Mucosa of rectum (tissue), 2 donors: ENCODE measurements at regions not wholly inside any gene's neighbourhood (a gene's known extent, or its start where the extent isn't known, plus 50 kb on each side); places are given as distances from the start of the nearest gene placed in this dataset.

Experiments
- H3K27ac ChIP-seq, 2 donors: one replicate each; pipeline ENCODE4 v1.7.0; 2013; ENCODE audit warnings: inconsistent platforms in 2 of 2, low read depth in 2 of 2, low read length in 2 of 2
- H3K27me3 ChIP-seq, 2 donors: one replicate each; pipeline ENCODE4 v1.7.0; 2013; ENCODE audit warnings: low read length in 2 of 2; ENCODE audit not compliant: control insufficient read depth in 2 of 2, insufficient read depth in 2 of 2
- H3K36me3 ChIP-seq, 2 donors: one replicate each; pipeline ENCODE4 v1.7.0; 2013; ENCODE audit warnings: low read length in 2 of 2; ENCODE audit not compliant: control insufficient read depth in 2 of 2, insufficient read depth in 2 of 2
- H3K4me1 ChIP-seq, 2 donors: one replicate each; pipeline ENCODE4 v1.7.0; 2013; ENCODE audit warnings: low read length in 2 of 2, mild to moderate bottlenecking in 1 of 2; ENCODE audit not compliant: control insufficient read depth in 2 of 2, insufficient read depth in 2 of 2
- H3K4me3 ChIP-seq, 2 donors: one replicate each; pipeline ENCODE4 v1.7.0; 2013; ENCODE audit warnings: low read length in 2 of 2
- H3K9ac ChIP-seq, 2 donors: one replicate each; pipeline ENCODE4 v1.7.0; 2013; ENCODE audit warnings: low read length in 2 of 2, low read depth in 1 of 2, mild to moderate bottlenecking in 1 of 2
- H3K9me3 ChIP-seq, 2 donors: one replicate each; pipeline ENCODE4 v1.7.0; 2013; ENCODE audit warnings: low read length in 2 of 2; ENCODE audit not compliant: control insufficient read depth in 2 of 2
- donor health status: healthy.
- donor health status: Normal muscosa, but diverticular disease.

DNA sequence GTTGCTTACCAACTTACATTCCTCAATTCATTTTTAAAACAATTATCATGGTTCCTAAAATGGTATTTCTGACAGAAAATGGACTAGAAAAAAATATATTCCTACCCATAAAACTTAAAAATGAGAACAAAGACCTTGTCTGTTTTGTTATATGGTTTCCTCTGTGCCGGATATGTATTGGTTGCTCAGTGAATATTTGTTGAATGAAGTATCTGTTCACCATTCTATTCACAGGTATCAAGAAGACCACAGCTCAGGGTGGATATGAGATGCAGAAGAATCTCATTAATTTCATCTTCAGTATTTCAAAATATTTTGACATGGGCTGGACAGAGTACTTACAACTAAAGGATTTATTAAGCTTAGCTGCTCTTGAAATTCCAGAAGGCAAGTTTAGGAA, 58.1 kb downstream of the TUSC7 start:
- H3K27ac ChIP-seq, result no peak overlapping the region
- no peak overlapping the region for H3K4me3 ChIP-seq
- H3K4me1 ChIP-seq, result no peaks in the 10 kb centered on the region
- no peak overlapping the region for H3K9ac ChIP-seq
- no peaks in the 10 kb centered on the region for H3K27me3 ChIP-seq
- no peaks in the 10 kb centered on the region for H3K9me3 ChIP-seq
- no peaks in the 10 kb centered on the region for H3K36me3 ChIP-seq

DNA sequence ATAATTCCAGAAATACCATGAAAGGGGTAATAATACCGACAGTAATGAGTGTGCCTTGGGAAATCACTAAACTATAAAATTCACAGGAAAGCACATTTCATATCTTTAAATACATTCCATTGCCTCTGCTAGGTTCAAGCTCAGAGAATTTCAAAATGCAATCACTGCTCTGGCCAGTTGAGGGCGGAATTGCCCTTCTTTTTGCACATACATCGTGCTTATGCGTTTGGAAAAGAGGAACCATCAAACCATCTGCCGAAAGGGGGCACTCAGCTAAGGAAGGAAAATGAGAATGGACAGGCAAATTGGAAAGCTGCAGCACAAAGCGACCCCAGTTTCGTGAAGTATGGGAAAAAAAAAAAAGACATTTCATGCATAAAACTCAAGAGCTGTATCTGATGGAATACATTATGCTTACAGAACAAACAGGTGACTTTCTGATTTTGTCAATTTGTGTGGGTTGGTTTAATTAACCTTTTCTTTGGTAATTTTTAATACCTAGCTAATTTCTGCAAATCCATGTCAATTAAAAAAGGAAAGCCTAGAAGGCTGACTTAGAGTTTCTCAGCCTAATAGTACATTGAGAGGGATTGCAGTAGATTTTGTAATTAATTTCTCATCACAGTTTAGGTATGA, 61.4 kb downstream of the TUSC7 start:
- Histone ChIP-seq H3K27me3 (no peaks in the 10 kb centered on the region), H3K4me3 (no peak overlapping the region), H3K36me3 (no peaks in the 10 kb centered on the region), H3K9me3 (no peaks in the 10 kb centered on the region), H3K9ac (no peak overlapping the region), H3K4me1 (no peaks in the 10 kb centered on the region), H3K27ac (no peak overlapping the region)

DNA sequence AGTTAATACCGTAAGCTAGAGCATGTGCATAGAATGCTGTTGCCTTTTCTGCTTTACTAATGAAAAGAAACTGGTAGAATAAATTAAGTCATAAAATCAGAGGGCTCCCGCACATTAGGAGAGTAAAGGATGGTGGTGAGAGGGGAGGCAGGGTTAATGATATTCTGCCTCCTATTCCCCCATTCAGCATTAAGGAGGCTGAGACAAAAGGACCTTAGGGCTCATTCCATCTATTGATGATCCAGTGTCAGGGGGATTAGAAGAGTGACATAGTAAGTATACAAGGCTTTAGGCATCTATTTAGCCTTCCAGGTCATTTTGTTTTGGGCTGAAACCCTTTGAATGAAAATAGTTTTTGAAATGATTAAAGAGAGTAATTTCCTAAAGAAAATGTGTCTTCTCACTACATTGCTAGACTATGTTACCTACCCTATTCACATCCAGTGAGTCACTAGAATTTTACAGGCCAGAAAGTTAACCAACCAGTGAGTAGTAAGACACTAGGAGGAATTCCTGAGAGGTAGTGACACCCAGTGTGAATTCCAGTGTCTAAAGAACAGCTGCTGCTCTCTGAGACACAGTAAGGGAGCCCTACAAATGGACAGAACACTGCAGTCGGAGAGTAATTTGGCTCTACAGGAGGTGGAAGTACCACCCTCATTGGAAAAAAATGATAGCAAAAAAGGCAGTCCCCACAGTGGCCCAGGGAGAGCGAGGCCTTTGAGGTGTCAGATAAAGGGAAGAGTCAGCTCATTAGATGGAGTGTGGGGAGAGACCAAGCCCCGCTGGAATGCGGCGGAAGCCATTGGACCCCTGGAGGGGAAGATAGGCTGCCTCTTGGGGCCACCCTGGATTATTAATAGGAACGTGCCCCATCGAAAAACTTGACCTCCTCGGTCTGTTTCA, 67.6 kb downstream of the TUSC7 start:
- no peaks in the 10 kb centered on the region for H3K36me3 ChIP-seq
- H3K9me3 ChIP-seq, result no peaks in the 10 kb centered on the region
- H3K4me1 ChIP-seq, result no peaks in the 10 kb centered on the region
- H3K4me3 ChIP-seq, result no peak overlapping the region
- no peak overlapping the region for H3K27ac ChIP-seq
- H3K9ac ChIP-seq, result no peak overlapping the region
- no peaks in the 10 kb centered on the region for H3K27me3 ChIP-seq

DNA sequence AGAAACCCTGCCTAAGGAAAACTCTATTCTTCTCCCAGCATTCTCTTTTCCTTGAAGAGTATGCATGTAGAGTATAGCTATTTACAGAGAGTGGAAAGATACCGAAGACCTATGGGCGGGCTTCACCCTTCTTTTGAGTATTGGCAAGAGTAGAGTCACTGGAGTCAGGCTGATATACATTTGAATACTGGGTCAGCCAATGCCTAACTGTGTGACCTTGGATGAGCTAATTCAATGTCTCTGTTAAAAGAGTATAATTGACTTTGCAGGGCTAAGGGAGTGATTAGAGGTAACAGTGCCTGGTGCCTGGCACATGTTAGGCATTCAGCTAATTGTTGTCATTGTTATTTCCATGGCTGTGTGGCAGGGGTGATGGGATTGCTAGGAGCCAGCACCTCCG, 75.6 kb downstream of the TUSC7 start:
- H3K9me3 ChIP-seq, result no peaks in the 10 kb centered on the region

DNA sequence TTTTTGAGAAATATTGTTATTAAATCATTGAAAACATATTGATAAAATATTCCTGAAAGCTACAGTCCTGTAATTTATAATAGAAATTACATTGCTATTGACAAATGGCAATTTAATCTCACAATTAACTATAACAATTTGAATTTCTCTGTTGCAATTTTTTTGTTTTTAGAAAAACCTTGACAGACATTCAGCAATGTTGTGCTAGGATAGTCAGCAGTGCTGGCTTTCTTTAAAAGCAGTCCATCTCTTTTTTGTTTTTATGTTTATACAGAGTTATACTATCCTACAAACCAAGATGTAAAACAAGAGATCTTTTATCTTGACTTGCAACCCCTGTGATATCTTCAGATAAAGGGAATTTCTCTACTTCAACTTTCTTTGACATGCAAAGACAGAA, 93.1 kb downstream of the TUSC7 start:
- Histone ChIP-seq H3K4me1 (no peaks in the 10 kb centered on the region), H3K9ac (no peak overlapping the region), H3K4me3 (no peak overlapping the region), H3K27ac (no peak overlapping the region), H3K36me3 (no peaks in the 10 kb centered on the region), H3K27me3 (no peaks in the 10 kb centered on the region), H3K9me3 (no peaks in the 10 kb centered on the region)

More for the DNA sequence above, 75.6 kb downstream of the TUSC7 start:
- Histone ChIP-seq H3K27ac (no peak overlapping the region), H3K36me3 (no peaks in the 10 kb centered on the region), H3K4me1 (no peaks in the 10 kb centered on the region), H3K9ac (no peak overlapping the region), H3K27me3 (no peaks in the 10 kb centered on the region), H3K4me3 (no peak overlapping the region)

DNA sequence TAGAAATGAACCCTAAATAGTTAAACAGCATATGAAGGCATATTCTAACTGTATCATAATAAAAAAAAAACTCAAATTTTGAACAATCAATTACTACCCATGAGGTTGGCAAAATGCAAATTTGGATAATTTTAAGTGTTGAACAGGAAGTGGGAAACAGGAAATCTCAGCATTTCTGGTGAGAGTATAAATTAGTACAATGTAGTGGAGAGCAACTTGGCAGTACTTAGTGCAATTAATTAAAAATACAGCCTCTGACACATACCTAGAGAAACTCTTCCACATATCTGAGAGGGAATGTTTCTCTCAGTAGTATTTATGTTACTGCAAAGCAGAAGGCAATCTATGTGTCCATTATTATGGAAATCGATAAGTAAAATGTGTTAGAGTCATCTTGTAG, 96.8 kb downstream of the TUSC7 start:
- Histone ChIP-seq H3K27me3 (no peaks in the 10 kb centered on the region), H3K9ac (no peak overlapping the region), H3K4me3 (no peak overlapping the region), H3K9me3 (no peaks in the 10 kb centered on the region), H3K4me1 (no peaks in the 10 kb centered on the region), H3K27ac (no peak overlapping the region), H3K36me3 (no peaks in the 10 kb centered on the region)

DNA sequence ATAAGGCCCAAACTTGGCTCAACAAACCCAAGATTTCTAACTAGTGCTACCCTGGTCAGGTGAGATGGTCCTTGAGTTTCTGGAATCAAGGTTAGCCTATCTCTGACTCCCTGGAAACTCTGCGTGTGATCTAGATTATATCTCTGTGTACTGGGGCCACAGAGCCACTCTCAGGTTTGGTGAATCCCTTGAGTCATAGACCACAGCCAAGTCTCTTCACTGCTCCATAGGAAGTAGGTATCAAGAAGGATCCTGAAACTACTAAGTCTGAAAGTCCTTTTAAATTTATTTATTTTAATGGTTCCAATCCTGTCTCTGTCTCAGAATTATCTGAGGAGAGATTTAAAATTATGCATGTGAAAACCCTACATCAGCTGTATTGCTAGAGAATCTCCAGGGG, 99.1 kb downstream of the TUSC7 start:
- Histone ChIP-seq H3K27me3 (no peaks in the 10 kb centered on the region), H3K9ac (no peak overlapping the region), H3K9me3 (no peaks in the 10 kb centered on the region), H3K4me1 (no peaks in the 10 kb centered on the region), H3K27ac (no peak overlapping the region), H3K36me3 (no peaks in the 10 kb centered on the region), H3K4me3 (no peak overlapping the region)

DNA sequence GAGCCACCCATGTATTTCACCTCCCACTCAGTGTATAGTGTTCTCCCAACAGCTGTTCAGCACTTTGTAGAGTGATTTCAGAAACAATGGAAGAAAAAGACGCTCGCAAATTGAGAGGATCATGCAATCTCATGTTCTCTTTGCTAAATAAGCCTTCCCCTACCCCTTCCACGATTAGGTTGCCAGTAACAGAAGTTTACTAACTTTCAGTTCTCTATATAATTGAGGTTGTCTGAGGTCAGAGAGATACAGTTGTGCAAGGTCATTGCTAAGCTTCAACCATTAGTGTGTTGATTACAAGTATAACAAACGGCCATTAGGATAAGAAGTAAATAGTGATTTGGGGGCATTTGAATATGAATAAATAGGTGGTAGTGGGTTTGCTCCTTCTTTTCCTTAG, 99.6 kb downstream of the TUSC7 start:
- no peak overlapping the region for H3K27ac ChIP-seq

DNA sequence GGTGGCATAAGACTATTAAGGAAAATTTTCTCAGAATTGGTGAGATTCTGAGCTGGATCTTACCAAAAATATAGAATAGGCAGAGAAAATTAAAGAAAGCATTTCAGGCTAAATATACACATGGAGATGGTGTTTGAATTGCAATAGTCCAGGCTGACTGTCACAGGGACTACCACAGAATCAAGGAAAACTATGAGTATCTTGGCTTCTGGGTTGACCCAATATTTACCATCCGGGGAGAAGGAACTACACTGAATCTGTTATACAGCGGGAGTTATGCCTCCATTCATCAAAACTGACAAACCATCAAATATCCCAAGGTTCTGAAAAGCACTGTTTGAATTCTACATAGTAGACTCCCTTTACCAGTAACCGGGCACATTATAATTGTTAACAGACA, 102.2 kb downstream of the TUSC7 start:
- H3K27ac ChIP-seq, result no peak overlapping the region
- H3K9ac ChIP-seq, result no peak overlapping the region
- no peak overlapping the region for H3K4me3 ChIP-seq
- no peaks in the 10 kb centered on the region for H3K4me1 ChIP-seq
- no peaks in the 10 kb centered on the region for H3K27me3 ChIP-seq
- H3K36me3 ChIP-seq, result no peaks in the 10 kb centered on the region
- no peaks in the 10 kb centered on the region for H3K9me3 ChIP-seq

More for the DNA sequence above, 99.6 kb downstream of the TUSC7 start:
- no peaks in the 10 kb centered on the region for H3K36me3 ChIP-seq
- no peaks in the 10 kb centered on the region for H3K4me1 ChIP-seq
- no peak overlapping the region for H3K4me3 ChIP-seq
- H3K9ac ChIP-seq, result no peak overlapping the region
- H3K27me3 ChIP-seq, result no peaks in the 10 kb centered on the region
- H3K9me3 ChIP-seq, result no peaks in the 10 kb centered on the region

DNA sequence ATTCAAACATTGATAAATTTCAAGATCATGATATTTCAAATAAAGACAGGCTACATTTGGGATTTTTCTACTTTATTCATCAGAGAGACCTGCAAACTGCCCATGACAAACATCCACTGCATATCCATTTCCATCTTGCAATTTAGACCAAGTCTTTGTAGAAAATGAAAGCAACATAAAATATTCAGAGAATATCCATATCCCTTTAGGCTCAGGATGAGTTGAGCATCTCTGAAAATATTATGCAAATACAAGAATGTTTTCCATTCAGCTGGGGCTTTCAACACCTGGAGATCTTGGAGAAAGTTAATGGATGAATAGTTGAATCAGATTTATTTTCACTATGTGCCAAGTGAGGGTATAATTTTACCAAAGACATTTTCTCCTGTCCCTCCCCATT, 103.4 kb downstream of the TUSC7 start:
- Histone ChIP-seq H3K4me1 (no peaks in the 10 kb centered on the region), H3K9ac (no peak overlapping the region), H3K4me3 (no peak overlapping the region), H3K36me3 (no peaks in the 10 kb centered on the region), H3K9me3 (no peaks in the 10 kb centered on the region), H3K27ac (no peak overlapping the region), H3K27me3 (no peaks in the 10 kb centered on the region)
